Activated CD8-positive, alpha-beta T cell treated with anti-CD3 and anti-CD28 coated beads for 36 hours (primary cell): ENCODE measurements at regions not wholly inside any gene's neighbourhood (a gene's known extent, or its start where the extent isn't known, plus 50 kb on each side); places are given as distances from the start of the nearest gene placed in this dataset.

ENCODE experiments used
- ATAC-seq: fragments of 200-7000 bp; cut with Tn5 transposase; one replicate; pipeline ENCODE4 v1.10.0; 2021; ENCODE audit warnings: mild to moderate bottlenecking, moderate library complexity
- CTCF ChIA-PET: fragments of 350-600 bp; sonication (Branson Sonifier 250); formaldehyde crosslinking; loops from one replicate; lab custom pipeline; 2021; ENCODE audit warnings: antibody characterized with exemption; lab: Charles Lee
- POLR2A ChIA-PET: fragments of 350-600 bp; sonication (Branson Sonifier 250); formaldehyde crosslinking; loops from one replicate; lab custom pipeline; 2021; ENCODE audit warnings: antibody characterized with exemption; lab: Charles Lee
- DNase-seq: peaks from one replicate; pipeline ENCODE4 v3.0.0-alpha.2; 2020
- H3K27ac Mint-ChIP-seq: one replicate; pipeline ENCODE4 v1.8.0; 2021; ENCODE audit warnings: mild to moderate bottlenecking, mixed read lengths
- H3K27me3 Mint-ChIP-seq: one replicate; pipeline ENCODE4 v1.8.0; 2021; ENCODE audit warnings: mixed read lengths
- H3K36me3 Mint-ChIP-seq: one replicate; pipeline ENCODE4 v1.8.0; 2021; ENCODE audit warnings: low read depth, mixed read lengths
- H3K4me1 Mint-ChIP-seq: one replicate; pipeline ENCODE4 v1.8.0; 2021; ENCODE audit warnings: low read depth, mixed read lengths
- H3K4me3 Mint-ChIP-seq: one replicate; pipeline ENCODE4 v1.8.0; 2021; ENCODE audit warnings: mild to moderate bottlenecking, moderate library complexity, mixed read lengths
- H3K9me3 Mint-ChIP-seq: one replicate; pipeline ENCODE4 v1.8.0; 2021; ENCODE audit warnings: mixed read lengths
- intact Hi-C: fragments of 100-400 bp; cut with micrococcal nuclease; formaldehyde crosslinking; loops from one replicate; pipeline ENCODE4 v1.10.0; 2022
- TF ChIP-seq, protein P1 (sequence below): fragments of 200-600 bp; IDR thresholded peaks from one replicate; pipeline ENCODE4 v1.8.0; 2022; ENCODE audit warnings: antibody characterized with exemption, mild to moderate bottlenecking

DNA sequence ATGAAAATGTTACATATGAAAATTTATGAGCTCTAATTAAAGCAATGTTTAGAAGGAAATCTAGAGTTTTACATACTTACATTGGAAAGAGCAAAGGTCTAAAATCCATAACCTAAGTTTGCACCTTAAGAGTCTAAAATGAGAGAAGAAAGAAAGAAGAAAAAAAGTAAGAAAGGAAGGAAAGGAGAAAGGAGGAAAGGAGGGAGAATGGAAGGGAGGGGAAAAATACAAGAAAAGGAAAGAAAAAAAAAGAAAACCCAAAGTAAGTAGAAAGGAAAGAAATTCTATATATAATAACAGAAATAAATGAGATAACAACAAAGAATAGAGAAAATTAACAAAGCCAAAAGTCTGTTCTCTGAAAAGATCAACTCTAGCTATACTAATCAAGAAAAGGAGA, 122.6 kb downstream of the BCL2L11 start:
- TF ChIP-seq, protein P1, sequence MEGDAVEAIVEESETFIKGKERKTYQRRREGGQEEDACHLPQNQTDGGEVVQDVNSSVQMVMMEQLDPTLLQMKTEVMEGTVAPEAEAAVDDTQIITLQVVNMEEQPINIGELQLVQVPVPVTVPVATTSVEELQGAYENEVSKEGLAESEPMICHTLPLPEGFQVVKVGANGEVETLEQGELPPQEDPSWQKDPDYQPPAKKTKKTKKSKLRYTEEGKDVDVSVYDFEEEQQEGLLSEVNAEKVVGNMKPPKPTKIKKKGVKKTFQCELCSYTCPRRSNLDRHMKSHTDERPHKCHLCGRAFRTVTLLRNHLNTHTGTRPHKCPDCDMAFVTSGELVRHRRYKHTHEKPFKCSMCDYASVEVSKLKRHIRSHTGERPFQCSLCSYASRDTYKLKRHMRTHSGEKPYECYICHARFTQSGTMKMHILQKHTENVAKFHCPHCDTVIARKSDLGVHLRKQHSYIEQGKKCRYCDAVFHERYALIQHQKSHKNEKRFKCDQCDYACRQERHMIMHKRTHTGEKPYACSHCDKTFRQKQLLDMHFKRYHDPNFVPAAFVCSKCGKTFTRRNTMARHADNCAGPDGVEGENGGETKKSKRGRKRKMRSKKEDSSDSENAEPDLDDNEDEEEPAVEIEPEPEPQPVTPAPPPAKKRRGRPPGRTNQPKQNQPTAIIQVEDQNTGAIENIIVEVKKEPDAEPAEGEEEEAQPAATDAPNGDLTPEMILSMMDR = no peak
- Mint-ChIP-seq H3K27ac (no peak overlapping the region), H3K4me3 (no peak overlapping the region), H3K9me3 (no peaks in the 10 kb centered on the region), H3K36me3 (no peaks in the 10 kb centered on the region), H3K27me3 (no peaks in the 10 kb centered on the region), H3K4me1 (peaks cover 6% of the 10 kb centered on the region)
- ATAC-seq = no peak
- no peak for DNase-seq
- ChIA-PET CTCF (no interaction called here), POLR2A (no interaction called here)
- intact Hi-C loops = no loop called here

DNA sequence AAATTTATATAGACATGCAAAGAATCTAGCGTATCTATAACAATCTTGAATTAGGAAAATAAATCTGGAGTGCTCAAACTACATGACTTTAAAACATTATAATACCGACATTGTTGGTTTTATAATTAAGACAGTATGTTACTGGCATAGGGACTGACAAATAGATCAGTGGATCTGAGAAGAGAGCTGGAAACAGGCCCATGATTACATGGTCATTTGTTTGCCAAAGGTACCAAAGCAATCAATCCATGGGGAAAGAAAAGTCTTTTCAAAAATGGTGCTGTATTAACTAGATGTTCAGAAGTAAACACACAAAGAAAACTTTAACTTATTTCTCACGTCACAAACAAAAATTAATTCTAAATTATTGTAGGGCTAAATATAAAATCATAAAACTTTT, 124.2 kb downstream of the BCL2L11 start:
- Mint-ChIP-seq H3K27ac (no peak overlapping the region), H3K36me3 (no peaks in the 10 kb centered on the region), H3K4me1 (no peaks in the 10 kb centered on the region), H3K9me3 (no peaks in the 10 kb centered on the region), H3K27me3 (no peaks in the 10 kb centered on the region), H3K4me3 (no peak overlapping the region)
- CTCF ChIA-PET = no interaction called here
- DNase-seq = no peak
- TF ChIP-seq, protein P1 = no peak
- no peak for ATAC-seq
- POLR2A ChIA-PET = no interaction called here
- intact Hi-C loops = no loop called here

DNA sequence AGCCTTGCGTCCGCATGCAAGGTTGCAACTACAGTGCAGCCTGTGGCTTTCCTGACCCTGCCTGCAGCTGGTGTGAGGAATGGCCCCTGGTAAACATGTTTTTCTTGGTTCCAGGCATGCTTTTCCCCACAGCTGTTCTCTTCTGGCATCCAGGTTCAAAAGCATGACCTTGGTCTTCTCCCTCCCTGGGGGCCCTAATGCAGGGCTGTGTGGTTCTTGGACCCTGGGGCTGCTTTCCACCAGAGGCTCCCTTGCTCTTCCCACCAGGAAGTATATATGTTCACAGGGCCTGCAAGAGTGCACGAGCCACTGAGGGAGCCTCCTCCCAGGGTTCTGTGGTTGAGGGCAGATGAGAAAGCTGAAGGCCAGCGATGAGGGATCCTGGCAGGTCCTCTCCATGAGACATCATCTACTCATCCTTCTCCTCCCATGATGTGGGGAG, 125.9 kb downstream of the BCL2L11 start:
- Mint-ChIP-seq H3K4me3 (no peak overlapping the region), H3K27ac (no peak overlapping the region), H3K4me1 (no peaks in the 10 kb centered on the region), H3K36me3 (peaks cover 2% of the 10 kb centered on the region), H3K27me3 (no peaks in the 10 kb centered on the region), H3K9me3 (peaks cover 5% of the 10 kb centered on the region)
- ATAC-seq = no peak
- DNase-seq = no peak
- TF ChIP-seq, protein P1 = no peak
- intact Hi-C loops = no loop called here
- ChIA-PET CTCF (no interaction called here), POLR2A (no interaction called here)

DNA sequence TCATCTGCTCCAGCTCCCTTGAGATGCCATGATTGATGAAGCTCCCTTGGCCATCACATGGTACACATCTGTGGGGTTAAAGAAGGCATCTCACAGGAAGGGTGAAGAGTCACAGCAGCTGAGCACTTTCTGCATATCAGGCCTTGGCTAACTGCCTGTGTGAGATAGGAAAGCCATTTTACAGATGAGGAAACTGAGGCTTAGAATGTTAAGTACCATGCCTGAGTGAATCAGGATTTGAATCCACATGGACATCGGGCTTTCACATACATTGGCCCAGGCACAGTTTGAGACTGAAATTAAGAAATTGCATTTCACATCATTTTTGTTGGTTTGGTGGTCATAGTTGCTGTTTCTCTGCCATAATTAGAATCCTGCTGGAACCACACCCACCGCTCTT, 126.8 kb downstream of the BCL2L11 start:
- H3K4me3 Mint-ChIP-seq = no peak overlapping the region
- TF ChIP-seq, protein P1 = no peak
- peaks cover 4% of the 10 kb centered on the region for H3K4me1 Mint-ChIP-seq
- H3K27me3 Mint-ChIP-seq = no peaks in the 10 kb centered on the region
- H3K27ac Mint-ChIP-seq = no peak overlapping the region
- ChIA-PET POLR2A (no interaction called here), CTCF (no interaction called here)
- intact Hi-C loops = no loop called here
- ATAC-seq = no peak
- peaks cover 2% of the 10 kb centered on the region for H3K36me3 Mint-ChIP-seq
- H3K9me3 Mint-ChIP-seq = peaks cover 7% of the 10 kb centered on the region
- DNase-seq = no peak

DNA sequence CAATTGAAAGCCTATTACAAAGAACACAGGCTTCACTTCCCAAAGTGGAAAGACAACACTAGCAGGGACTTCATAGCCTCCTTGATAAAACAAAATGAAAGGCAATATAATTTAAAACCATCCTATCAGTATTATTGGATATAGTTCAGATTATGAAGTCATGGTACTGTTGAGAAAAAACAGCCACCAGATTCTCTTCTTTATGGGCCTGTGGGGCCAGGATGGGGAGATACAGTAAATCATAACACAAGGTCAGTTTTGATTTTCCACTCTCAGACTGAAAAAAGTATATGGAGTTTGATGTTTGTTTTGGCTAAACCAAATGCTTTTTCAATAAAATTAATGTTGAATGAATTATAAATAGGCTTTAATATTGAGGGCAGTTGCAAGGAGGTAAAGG, 129.1 kb downstream of the BCL2L11 start:
- Mint-ChIP-seq H3K27me3 (no peaks in the 10 kb centered on the region), H3K9me3 (peaks cover 7% of the 10 kb centered on the region), H3K4me3 (no peak overlapping the region), H3K27ac (no peak overlapping the region), H3K36me3 (peaks cover 2% of the 10 kb centered on the region), H3K4me1 (peaks cover 5% of the 10 kb centered on the region)
- intact Hi-C loops = no loop called here
- TF ChIP-seq, protein P1 = no peak
- no peak for DNase-seq
- no peak for ATAC-seq
- POLR2A ChIA-PET = no interaction called here
- CTCF ChIA-PET = no interaction called here
